Inferior parietal cortex (tissue), 1 donor: ENCODE measurements at regions not wholly inside any gene's neighbourhood (a gene's known extent, or its start where the extent isn't known, plus 50 kb on each side); places are given as distances from the start of the nearest gene placed in this dataset.
"Not testable (repeated sequence)": the region's sequence is repeated elsewhere in the genome, so short reads cannot be mapped to it uniquely, and the experiment has no call there.

ENCODE experiments used
- DNase-seq: peaks from one replicate; pipeline ENCODE4 v3.0.0-alpha.2; 2016; ENCODE audit errors: extremely low spot score

DNA sequence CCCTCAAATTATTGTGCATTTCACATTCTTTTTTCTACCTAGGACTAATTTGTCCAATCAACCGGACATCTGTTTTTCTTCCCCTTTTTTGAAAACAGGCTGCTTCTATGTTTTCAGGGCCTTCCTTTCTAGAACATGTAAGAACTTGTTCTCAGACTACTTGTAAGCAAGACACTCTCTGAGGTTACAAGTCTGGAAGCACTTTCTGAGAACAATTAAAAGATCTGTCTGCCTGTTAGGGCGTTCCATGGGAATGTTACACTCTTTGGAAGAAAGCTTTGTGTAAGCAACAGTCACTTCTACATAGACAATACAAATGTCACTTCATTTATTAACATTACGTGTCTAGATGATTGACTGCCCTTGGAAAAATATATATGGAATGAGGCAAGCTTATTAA, 50.9 kb upstream of the HSPB3 start:
- no peak for DNase-seq

DNA sequence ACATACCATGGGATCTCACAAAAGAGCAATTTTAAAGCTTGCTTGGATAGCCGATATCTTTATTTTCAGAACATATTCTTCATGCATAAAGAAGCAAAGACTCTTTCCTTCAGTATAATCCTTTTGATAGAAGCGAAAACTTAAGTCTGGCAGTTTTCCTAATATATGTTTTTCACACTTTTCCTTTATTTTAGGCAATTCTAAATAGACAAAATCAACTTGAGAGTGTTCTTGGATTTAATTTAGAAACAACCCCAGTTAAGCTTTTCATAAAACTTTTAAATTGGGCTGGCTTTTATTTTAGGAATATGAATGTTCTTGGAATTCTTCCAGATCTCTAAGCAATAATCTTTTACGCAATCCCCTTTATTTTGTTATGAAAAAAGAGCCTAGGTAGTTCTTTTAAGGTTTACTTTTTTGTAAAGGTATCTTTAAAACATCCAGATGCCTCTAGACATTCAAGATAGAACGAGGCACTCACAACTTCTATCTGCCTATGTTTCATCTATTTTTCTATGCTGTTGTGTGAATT, 51.5 kb upstream of the HSPB3 start:
- DNase-seq = no peak

- DNase-seq = no peak
Measured at GRCh38 chr5:54403121-54403520, 52.4 kb upstream of the HSPB3 start.

GRCh38 chr5:54401515-54401914, 54.0 kb upstream of the HSPB3 start:
- no peak for DNase-seq

- no peak for DNase-seq
Measured at GRCh38 chr5:54398191-54398590, 57.3 kb upstream of the HSPB3 start.

DNA sequence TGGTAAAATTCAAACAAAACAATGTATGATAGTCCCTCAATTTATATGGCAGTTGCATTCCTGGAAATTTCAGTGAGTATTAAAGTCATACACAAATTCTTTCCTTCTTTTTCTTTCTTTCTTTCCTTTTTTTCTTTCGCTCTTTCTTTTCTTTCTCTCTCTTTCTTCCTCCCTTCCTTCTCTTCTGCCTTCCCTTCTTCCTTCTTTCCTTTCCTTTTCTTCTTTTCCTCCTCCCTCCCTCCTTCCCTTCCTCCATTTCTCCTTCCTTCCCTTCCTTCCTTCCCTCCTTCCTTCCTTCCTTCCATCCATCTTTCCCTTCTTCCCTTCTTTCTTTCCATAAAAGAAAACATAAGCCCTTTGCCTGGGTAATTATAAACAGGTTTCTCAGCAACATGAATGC, 58.1 kb upstream of the HSPB3 start:
- no peak for DNase-seq

- not testable (repeated sequence) for DNase-seq
Measured at GRCh38 chr5:54393007-54393406, 62.5 kb upstream of the HSPB3 start.

GRCh38 chr5:54390539-54391031, 64.9 kb upstream of the HSPB3 start:
- no peak for DNase-seq

- no peak for DNase-seq
Measured at GRCh38 chr5:54390015-54390414, 65.5 kb upstream of the HSPB3 start.

GRCh38 chr5:54389399-54389798, 66.1 kb upstream of the HSPB3 start:
- DNase-seq = not testable (repeated sequence)

- no peak for DNase-seq
Measured at GRCh38 chr5:54388811-54389210, 66.7 kb upstream of the HSPB3 start.

DNA sequence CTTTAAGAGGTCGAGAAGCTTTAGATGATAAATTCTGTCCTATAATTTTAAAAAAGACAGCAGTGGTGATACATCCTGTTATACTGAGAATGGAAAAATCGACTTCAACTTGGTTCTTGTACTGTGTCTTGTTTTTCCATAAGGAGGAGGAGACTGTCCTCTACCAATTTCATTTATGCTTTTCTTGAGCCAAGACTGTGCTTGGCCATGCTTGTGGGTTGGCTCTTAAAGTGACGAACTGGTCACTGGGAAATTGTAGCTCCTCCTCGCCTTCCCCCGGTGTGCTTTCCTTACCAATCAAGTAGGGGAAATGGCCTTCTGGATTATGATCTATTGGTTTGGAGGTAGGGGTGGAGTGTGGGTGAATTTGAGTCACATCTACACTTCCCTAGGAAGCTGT, 67.1 kb upstream of the HSPB3 start:
- no peak for DNase-seq

DNA sequence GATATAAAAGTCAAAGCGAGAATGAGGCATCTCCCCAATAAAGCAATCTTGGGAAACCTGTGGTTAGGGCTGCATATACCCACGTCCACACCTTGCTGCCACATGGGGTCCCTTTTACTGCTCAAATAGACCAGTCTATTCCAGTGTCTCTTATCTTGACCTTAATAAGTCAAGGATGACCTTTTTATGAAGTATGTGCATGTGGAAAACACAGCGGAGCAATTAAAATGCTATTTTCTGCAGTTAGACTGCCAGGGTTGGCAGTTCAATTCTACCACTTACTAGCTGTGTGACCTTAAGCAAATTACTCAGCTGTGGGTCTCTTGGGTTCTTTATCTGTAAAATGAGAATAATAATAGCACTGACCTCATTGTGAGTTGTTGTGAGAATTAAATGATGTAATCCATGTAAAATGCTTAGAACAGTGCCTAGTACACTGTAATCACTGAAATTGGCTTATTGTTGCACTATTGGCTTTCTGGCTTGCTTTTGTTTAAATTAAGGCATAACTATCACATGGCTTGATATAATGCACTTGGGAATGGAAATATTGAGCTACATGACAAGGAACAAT, 67.8 kb upstream of the HSPB3 start:
- no peak for DNase-seq

- no peak for DNase-seq
Measured at GRCh38 chr5:54387031-54387430, 68.5 kb upstream of the HSPB3 start.

DNA sequence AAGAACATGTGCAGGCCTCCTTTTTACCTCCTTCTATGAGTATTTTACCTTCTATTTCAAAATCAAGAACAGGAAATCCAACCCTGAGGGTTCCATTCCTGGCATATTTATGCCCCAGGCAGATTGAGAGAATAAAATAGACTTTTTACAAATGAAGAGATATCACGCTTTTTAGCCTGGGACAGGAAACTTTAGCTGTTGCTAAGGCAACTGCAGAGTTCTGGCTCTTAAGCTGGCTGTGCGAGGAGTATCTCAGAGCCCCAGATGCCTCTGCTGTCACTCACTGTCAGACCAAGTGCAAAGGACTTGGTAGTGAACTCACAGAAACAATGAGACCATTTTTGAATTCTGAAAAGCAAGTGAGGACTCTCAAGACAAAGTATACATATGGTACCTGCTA, 69.5 kb upstream of the HSPB3 start:
- no peak for DNase-seq

DNA sequence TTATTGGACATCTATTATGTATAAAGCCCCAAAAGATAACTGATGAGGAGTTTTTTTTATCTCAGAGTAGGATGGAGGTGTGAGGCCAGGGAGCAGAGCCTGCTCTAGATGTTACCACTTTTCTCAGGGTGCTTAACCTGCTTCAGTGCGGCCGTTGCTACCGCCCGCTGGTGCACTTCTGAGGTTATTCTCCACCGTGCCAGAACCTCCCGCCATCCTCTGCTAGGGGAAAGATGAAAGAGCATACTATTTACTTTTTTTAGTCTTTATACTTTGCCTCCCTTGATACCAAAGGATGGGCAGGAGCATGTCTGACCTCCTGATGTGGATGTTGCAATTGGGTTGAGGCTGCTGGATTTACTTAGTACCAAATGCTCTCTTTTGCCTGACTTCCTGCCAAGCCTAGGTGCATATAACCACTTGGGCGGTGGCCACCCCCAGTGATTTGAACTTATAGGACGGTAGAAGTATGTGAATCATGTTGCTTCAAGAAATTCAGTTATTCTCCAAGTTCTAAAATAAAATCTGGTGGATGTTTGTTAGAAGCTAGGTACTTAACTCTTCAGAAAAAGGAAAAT, 71.1 kb upstream of the HSPB3 start:
- no peak for DNase-seq

DNA sequence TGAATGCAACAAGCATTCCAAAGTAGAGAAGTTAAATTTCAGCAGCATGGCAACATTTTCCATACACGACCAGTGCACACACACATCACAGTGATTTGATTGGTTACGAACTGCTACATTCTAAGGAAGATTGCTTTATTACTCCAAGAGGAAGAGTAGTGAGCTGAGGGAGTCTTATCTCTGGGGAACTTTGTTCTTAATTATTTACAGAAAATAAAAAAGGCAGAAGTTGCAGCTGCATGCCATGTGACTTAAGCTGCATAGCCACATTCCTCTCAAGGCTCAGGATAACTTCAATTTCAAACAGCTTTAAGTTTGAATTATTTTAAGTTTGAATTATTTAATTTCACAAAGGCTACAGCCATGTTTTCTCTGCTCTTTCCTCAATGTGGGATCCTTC, 71.6 kb upstream of the HSPB3 start:
- DNase-seq = no peak

DNA sequence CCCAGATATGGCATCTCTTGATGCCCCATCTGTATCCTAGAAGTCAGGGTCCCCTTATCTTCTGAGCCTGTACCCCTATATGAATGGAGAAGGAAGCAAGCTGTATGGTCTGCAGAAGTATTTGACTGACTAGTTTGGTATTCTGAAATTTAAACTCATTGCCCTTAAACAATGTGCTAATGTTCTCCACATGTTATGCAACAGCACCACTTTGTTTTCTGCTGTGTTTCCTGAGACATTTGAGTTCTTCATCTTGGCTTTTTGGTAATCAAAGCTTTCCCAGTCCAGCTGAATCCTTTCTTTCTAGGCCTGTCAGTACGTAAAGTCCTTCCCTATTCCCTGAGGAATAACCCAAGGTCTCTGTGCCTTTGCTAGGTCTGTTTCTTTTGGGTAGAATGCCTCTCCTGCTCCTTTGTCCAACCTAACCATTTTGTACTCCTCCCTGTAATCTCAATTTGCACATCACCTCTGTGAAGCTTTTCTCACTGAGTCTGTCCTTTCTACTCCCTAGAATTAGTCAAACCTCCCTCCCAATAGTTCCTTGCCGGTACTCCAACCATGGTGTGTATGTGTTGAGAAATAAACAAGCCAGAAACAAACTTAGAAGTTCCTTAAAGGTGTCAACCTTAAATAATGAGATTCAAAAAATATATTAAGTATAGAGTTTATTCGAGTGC, 72.1 kb upstream of the HSPB3 start:
- DNase-seq = no peak

- DNase-seq = not testable (repeated sequence)
Measured at GRCh38 chr5:54381319-54381718, 70.9 kb upstream of the ARL15 start.

DNA sequence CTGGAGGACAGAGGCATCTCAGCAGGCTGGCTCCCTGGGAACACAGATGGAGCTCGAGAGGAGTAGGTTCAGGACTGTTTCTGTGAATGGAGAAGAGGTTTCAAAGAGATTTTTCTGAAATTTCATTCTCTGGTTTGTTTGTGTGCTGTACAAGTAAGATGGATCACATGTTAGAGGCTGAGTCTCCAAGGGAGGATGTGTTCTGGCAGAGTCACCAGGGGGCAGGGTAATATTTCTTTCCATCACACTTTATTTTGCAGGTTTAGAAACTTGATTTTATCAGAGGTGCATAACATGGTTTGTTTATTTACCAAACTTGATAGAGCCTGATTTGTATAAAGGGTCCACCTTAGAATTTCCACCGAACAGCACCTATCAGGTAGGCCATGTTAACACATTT, 69.2 kb upstream of the ARL15 start:
- DNase-seq = no peak

DNA sequence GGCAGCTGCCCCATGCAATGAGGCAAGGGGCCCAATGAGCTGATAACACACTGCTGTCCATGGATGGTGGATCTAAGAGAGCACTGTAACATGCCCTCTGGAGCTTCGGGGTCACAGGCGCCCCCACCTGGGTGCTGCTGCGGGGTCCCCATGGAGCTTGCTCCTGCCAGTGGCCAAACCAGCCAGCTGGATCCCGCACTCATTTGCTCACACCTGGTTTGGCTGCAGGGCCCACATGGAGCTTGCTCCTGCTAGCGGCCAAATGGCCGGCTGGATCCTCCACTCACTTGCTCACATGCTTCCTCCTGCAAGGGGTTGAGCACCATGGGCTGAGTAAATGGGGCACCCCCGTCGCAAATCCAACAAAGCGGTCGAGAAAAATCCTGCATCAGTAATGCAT, 68.3 kb upstream of the ARL15 start:
- no peak for DNase-seq

DNA sequence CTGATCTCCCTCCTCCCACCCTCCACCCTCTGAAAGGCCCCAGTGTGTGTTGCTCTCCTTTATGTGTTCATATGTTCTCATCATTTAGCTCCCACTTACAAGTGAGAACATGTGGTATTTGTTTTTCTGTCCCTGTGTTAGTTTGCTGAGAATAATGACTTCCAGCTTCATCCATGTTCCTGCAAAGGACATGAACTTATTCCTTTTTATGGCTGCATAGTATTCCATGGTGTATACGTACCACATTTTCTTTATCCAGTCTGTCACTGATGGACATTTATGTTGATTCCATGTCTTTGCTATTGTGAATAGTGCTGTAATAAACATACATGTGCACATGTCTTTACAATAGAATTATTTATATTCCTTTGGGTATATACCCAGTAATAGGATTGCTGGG, 67.0 kb upstream of the ARL15 start:
- DNase-seq = not testable (repeated sequence)

- no peak for DNase-seq
Measured at GRCh38 chr5:54370982-54371381, 60.6 kb upstream of the ARL15 start.
